ENCODE measurements at regions not wholly inside any gene's neighbourhood (a gene's known extent, or its start where the extent isn't known, plus 50 kb on each side); places are given as distances from the start of the nearest gene placed in this dataset.

- ChIA-PET POLR2A (no interaction called here), CTCF (interaction anchor here (0.7 kb wide), 1 partner anchor 1582 kb away, joined by 3 read pairs; no protein-coding TSS in a partner anchor)
- DNase-seq (ENCODE audit: extremely low spot score) = no peak
- TF ChIP-seq FOXK2 (IDR thresholded peaks at IDR 0.05) = no peak
- no peak for TF ChIP-seq TARDBP (IDR thresholded peaks at IDR 0.05)
- TF ChIP-seq ARNT (IDR thresholded peaks at IDR 0.05) = no peak
- TF ChIP-seq SP1 (IDR thresholded peaks at IDR 0.05) = no peak
- no peak for TF ChIP-seq SUZ12 (IDR thresholded peaks at IDR 0.05)
- no peak for TF ChIP-seq L3MBTL2 (conservative IDR thresholded peaks at IDR 0.05)
- no peak for TF ChIP-seq BHLHE40 (IDR thresholded peaks at IDR 0.05; ENCODE audit: borderline replicate concordance)
- TF ChIP-seq FOXA1 (IDR thresholded peaks at IDR 0.05) = no peak
- no peak for TF ChIP-seq HDGF (IDR thresholded peaks at IDR 0.05; ENCODE audit: borderline replicate concordance)
- no peak for TF ChIP-seq CTBP1 (IDR thresholded peaks at IDR 0.05; ENCODE audit: borderline replicate concordance)
Measured at GRCh38 chr11:81495699-81496292, 1237.9 kb downstream of the FAM181B start.

GRCh38 chr11:81494431-81494830 lies 1239.2 kb downstream of the FAM181B start:
- POLR2A ChIA-PET = no interaction called here
- TF ChIP-seq L3MBTL2 (conservative IDR thresholded peaks at IDR 0.05) = no peak
- no peak for TF ChIP-seq FOXK2 (IDR thresholded peaks at IDR 0.05)
- TF ChIP-seq FOXM1 (IDR thresholded peaks at IDR 0.05; ENCODE audit: borderline replicate concordance) = no peak
- TF ChIP-seq BHLHE40 (IDR thresholded peaks at IDR 0.05; ENCODE audit: borderline replicate concordance) = no peak
- no peak for TF ChIP-seq ZNF384 (IDR thresholded peaks at IDR 0.05)
- no peak for TF ChIP-seq ARNT (IDR thresholded peaks at IDR 0.05)
- no peak for TF ChIP-seq CTBP1 (IDR thresholded peaks at IDR 0.05; ENCODE audit: borderline replicate concordance)
- TF ChIP-seq SP1 (IDR thresholded peaks at IDR 0.05) = no peak
- CTCF ChIA-PET = no interaction called here
- no peak for DNase-seq (ENCODE audit: extremely low spot score)

- DNase-seq (ENCODE audit: extremely low spot score) = no peak
- POLR2A ChIA-PET = no interaction called here
- CTCF ChIA-PET = interaction anchor here (0.6 kb wide), 1 partner anchor 35 kb away, joined by 3 read pairs; no protein-coding TSS in a partner anchor
- TF ChIP-seq NFRKB (IDR thresholded peaks at IDR 0.05) (no peak), SP1 (IDR thresholded peaks at IDR 0.05) (no peak), ELF4 (IDR thresholded peaks at IDR 0.05) (no peak), TARDBP (IDR thresholded peaks at IDR 0.05) (no peak)
Measured at GRCh38 chr11:81492923-81493445, 1240.7 kb downstream of the FAM181B start.

- ChIA-PET POLR2A (no interaction called here), CTCF (no interaction called here)
- TF ChIP-seq, protein P1, sequence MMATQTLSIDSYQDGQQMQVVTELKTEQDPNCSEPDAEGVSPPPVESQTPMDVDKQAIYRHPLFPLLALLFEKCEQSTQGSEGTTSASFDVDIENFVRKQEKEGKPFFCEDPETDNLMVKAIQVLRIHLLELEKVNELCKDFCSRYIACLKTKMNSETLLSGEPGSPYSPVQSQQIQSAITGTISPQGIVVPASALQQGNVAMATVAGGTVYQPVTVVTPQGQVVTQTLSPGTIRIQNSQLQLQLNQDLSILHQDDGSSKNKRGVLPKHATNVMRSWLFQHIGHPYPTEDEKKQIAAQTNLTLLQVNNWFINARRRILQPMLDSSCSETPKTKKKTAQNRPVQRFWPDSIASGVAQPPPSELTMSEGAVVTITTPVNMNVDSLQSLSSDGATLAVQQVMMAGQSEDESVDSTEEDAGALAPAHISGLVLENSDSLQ (IDR thresholded peaks at IDR 0.05) = no peak
- no peak for TF ChIP-seq HDGF (IDR thresholded peaks at IDR 0.05; ENCODE audit: borderline replicate concordance)
- no peak for TF ChIP-seq FOXA1 (IDR thresholded peaks at IDR 0.05)
- no peak for TF ChIP-seq BHLHE40 (IDR thresholded peaks at IDR 0.05; ENCODE audit: borderline replicate concordance)
- TF ChIP-seq FOXK2 (IDR thresholded peaks at IDR 0.05) = no peak
- no peak for TF ChIP-seq LEF1 (IDR thresholded peaks at IDR 0.05; ENCODE audit: borderline replicate concordance)
- DNase-seq (ENCODE audit: extremely low spot score) = no peak
Measured at GRCh38 chr11:81487109-81487508, 1246.6 kb downstream of the FAM181B start.

GRCh38 chr11:81484196-81484595 lies 1249.5 kb downstream of the FAM181B start:
- DNase-seq (ENCODE audit: extremely low spot score) = no peak
- ChIA-PET CTCF (no interaction called here), POLR2A (no interaction called here)
- TF ChIP-seq LEF1 (IDR thresholded peaks at IDR 0.05; ENCODE audit: borderline replicate concordance) (no peak), NFRKB (IDR thresholded peaks at IDR 0.05) (no peak), FOXM1 (IDR thresholded peaks at IDR 0.05; ENCODE audit: borderline replicate concordance) (no peak), FOXK2 (IDR thresholded peaks at IDR 0.05) (no peak), FOXA1 (IDR thresholded peaks at IDR 0.05) (no peak), HDGF (IDR thresholded peaks at IDR 0.05; ENCODE audit: borderline replicate concordance) (no peak), CTBP1 (IDR thresholded peaks at IDR 0.05; ENCODE audit: borderline replicate concordance) (no peak), ELF4 (IDR thresholded peaks at IDR 0.05) (no peak), SP1 (IDR thresholded peaks at IDR 0.05) (no peak), BHLHE40 (IDR thresholded peaks at IDR 0.05; ENCODE audit: borderline replicate concordance) (no peak), L3MBTL2 (conservative IDR thresholded peaks at IDR 0.05) (no peak)
- TF ChIP-seq, protein P1 (IDR thresholded peaks at IDR 0.05) = no peak

GRCh38 chr11:81477277-81477676 lies 1256.4 kb downstream of the FAM181B start:
- no peak for TF ChIP-seq LEF1 (IDR thresholded peaks at IDR 0.05; ENCODE audit: borderline replicate concordance)
- ChIA-PET CTCF (no interaction called here), POLR2A (no interaction called here)
- DNase-seq (ENCODE audit: extremely low spot score) = no peak

GRCh38 chr11:81476345-81476744 lies 1257.3 kb downstream of the FAM181B start:
- ChIA-PET POLR2A (no interaction called here), CTCF (no interaction called here)
- no peak for DNase-seq (ENCODE audit: extremely low spot score)
- TF ChIP-seq SP1 (IDR thresholded peaks at IDR 0.05) (no peak), CTBP1 (IDR thresholded peaks at IDR 0.05; ENCODE audit: borderline replicate concordance) (no peak), ELF4 (IDR thresholded peaks at IDR 0.05) (no peak), ARNT (IDR thresholded peaks at IDR 0.05) (no peak), BHLHE40 (IDR thresholded peaks at IDR 0.05; ENCODE audit: borderline replicate concordance) (no peak), TARDBP (IDR thresholded peaks at IDR 0.05) (no peak), FOXK2 (IDR thresholded peaks at IDR 0.05) (no peak), HDGF (IDR thresholded peaks at IDR 0.05; ENCODE audit: borderline replicate concordance) (no peak), FOXA1 (IDR thresholded peaks at IDR 0.05) (no peak), ZNF384 (IDR thresholded peaks at IDR 0.05) (no peak), FOXM1 (IDR thresholded peaks at IDR 0.05; ENCODE audit: borderline replicate concordance) (no peak), NFRKB (IDR thresholded peaks at IDR 0.05) (no peak), L3MBTL2 (conservative IDR thresholded peaks at IDR 0.05) (no peak), SUZ12 (IDR thresholded peaks at IDR 0.05) (no peak)
- TF ChIP-seq, protein P1 (IDR thresholded peaks at IDR 0.05) = no peak
